Tibial nerve (tissue), 4 donors: ENCODE measurements at regions not wholly inside any gene's neighbourhood (a gene's known extent, or its start where the extent isn't known, plus 50 kb on each side); places are given as distances from the start of the nearest gene placed in this dataset.

Source experiments
- DNase-seq, 2 donors: peaks; one replicate each; pipeline ENCODE4 v3.0.0-alpha.2; 2019; ENCODE audit warnings: low spot score in 2 of 2
- H3K27ac ChIP-seq, 4 donors: fragments of 200-600 bp; sonication (generic) in 3 of 4; one replicate each; pipeline ENCODE4 v1.5.1; 2017 to 2019; ENCODE audit warnings: mild to moderate bottlenecking in 1 of 4
- H3K27me3 ChIP-seq, 2 donors: fragments of 200-600 bp; sonication (generic) in 1 of 2; one replicate each; pipeline versions ENCODE4 v1.5.1 to v1.6.0; 2017 to 2019
- H3K36me3 ChIP-seq, 3 donors: fragments of 200-600 bp; sonication (generic); one replicate each; pipeline ENCODE4 v1.5.1; 2018 to 2019
- H3K4me1 ChIP-seq, 4 donors: fragments of 200-600 bp; sonication (generic) in 3 of 4; one replicate each; pipeline ENCODE4 v1.5.1; 2017 to 2019
- H3K4me3 ChIP-seq, 4 donors: fragments of 200-600 bp; sonication (generic) in 3 of 4; one replicate each; pipeline ENCODE4 v1.5.1; 2017 to 2019; ENCODE audit warnings: mild to moderate bottlenecking in 1 of 4, moderate library complexity in 1 of 4
- H3K9me3 ChIP-seq, 4 donors: fragments of 200-600 bp; sonication (generic) in 3 of 4; one replicate each; pipeline ENCODE4 v1.5.1; 2017 to 2019
- EP300 ChIP-seq, 2 donors: sonication (generic); formaldehyde crosslinking; IDR thresholded peaks; one replicate each; pipeline ENCODE4 v1.6.1; 2017; ENCODE audit warnings: antibody characterized with exemption in 2 of 2, mild to moderate bottlenecking in 1 of 2
- POLR2A ChIP-seq, 2 donors: fragments of 450-650 bp; IDR thresholded peaks; one replicate each; pipeline ENCODE4 v1.6.1; 2017; ENCODE audit warnings: antibody characterized with exemption in 2 of 2, mild to moderate bottlenecking in 2 of 2, moderate library complexity in 2 of 2
- WGBS, 2 donors: methylation state at CpG; one replicate each; pipeline ENCODE4 v1.1.5; 2018; 5-methylcytosine and 5-hydroxymethylcytosine counted together
- TF ChIP-seq, protein P1 (sequence below), 5 experiments: fragments of 200-600 bp in 3 of 5; fragments of 450-650 bp in 2 of 5; sonication (generic) in 3 of 5; IDR thresholded peaks; one replicate each; pipeline ENCODE4 v1.5.1; 2016 to 2019; ENCODE audit warnings: antibody characterized with exemption in 5 of 5, mild to moderate bottlenecking in 3 of 5, moderate library complexity in 2 of 5

DNA sequence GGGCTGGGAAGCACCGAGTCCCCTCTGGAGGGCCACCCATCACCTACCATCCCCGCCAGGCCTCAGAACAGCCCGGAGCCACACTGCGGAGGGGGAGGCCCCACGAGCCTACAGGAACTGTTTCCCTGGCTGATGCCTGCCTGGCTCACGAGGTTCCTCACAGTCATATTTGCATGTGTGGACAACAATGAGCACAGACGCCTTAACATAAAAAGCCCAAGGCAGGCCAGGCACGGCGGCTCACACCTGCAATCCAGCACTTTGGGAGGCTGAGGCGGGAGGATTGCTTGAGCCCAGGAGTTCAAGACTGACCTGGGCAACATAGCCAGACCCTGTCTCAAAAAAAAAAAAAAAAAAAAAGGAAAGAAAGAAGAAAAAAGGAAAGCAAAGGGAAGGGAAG, 125.9 kb downstream of the FAM53A start:
- H3K27me3 ChIP-seq = peaks cover 0 to 79% of the 10 kb centered on the region in 2 donors
- WGBS, 2 donors = 57 to 82% methylated on average over 4 to 10 of the region's 10 CpGs
- TF ChIP-seq, protein P1, sequence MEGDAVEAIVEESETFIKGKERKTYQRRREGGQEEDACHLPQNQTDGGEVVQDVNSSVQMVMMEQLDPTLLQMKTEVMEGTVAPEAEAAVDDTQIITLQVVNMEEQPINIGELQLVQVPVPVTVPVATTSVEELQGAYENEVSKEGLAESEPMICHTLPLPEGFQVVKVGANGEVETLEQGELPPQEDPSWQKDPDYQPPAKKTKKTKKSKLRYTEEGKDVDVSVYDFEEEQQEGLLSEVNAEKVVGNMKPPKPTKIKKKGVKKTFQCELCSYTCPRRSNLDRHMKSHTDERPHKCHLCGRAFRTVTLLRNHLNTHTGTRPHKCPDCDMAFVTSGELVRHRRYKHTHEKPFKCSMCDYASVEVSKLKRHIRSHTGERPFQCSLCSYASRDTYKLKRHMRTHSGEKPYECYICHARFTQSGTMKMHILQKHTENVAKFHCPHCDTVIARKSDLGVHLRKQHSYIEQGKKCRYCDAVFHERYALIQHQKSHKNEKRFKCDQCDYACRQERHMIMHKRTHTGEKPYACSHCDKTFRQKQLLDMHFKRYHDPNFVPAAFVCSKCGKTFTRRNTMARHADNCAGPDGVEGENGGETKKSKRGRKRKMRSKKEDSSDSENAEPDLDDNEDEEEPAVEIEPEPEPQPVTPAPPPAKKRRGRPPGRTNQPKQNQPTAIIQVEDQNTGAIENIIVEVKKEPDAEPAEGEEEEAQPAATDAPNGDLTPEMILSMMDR (IDR thresholded peaks at IDR 0.05) = no peak
- TF ChIP-seq EP300 (IDR thresholded peaks at IDR 0.05) = no peak

DNA sequence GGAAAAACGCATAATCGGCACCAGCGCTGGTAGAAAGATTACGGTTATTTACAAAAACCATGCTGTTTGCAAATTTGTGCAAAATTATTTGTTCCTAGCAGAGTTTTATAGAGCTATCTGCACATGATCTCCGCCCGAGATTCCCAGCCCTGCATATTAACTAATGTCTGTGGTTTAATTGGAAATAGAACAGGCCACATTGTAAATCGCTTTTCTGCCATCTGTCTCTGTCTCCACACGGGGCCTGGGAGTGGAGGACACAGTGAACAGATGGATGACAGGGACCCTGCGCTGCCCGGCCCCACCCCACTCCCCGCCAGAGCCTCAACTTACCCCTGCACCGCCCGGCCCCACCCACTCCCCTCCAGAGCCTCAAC, 126.9 kb downstream of the FAM53A start:
- TF ChIP-seq EP300 (IDR thresholded peaks at IDR 0.05) = no peak
- TF ChIP-seq, protein P1 (IDR thresholded peaks at IDR 0.05) = no peak
- TF ChIP-seq POLR2A (IDR thresholded peaks at IDR 0.05) = no peak
- Histone ChIP-seq H3K36me3 (no peaks in the 10 kb centered on the region), H3K9me3 (no peaks in the 10 kb centered on the region), H3K4me1 (peaks cover 0 to 5% (median 0%) of the 10 kb centered on the region in 4 donors), H3K4me3 (no peak overlapping the region), H3K27me3 (peaks cover 0 to 80% of the 10 kb centered on the region in 2 donors), H3K27ac (no peak overlapping the region)
- DNase-seq = no peak
- WGBS, 2 donors = 65 to 69% methylated on average over 13 of the region's 13 CpGs

More for the DNA sequence above, 125.9 kb downstream of the FAM53A start:
- no peak for DNase-seq
- Histone ChIP-seq H3K4me3 (no peak overlapping the region), H3K4me1 (peaks cover 0 to 5% (median 0%) of the 10 kb centered on the region in 4 donors), H3K27ac (no peak overlapping the region), H3K9me3 (no peaks in the 10 kb centered on the region), H3K36me3 (no peaks in the 10 kb centered on the region)

DNA sequence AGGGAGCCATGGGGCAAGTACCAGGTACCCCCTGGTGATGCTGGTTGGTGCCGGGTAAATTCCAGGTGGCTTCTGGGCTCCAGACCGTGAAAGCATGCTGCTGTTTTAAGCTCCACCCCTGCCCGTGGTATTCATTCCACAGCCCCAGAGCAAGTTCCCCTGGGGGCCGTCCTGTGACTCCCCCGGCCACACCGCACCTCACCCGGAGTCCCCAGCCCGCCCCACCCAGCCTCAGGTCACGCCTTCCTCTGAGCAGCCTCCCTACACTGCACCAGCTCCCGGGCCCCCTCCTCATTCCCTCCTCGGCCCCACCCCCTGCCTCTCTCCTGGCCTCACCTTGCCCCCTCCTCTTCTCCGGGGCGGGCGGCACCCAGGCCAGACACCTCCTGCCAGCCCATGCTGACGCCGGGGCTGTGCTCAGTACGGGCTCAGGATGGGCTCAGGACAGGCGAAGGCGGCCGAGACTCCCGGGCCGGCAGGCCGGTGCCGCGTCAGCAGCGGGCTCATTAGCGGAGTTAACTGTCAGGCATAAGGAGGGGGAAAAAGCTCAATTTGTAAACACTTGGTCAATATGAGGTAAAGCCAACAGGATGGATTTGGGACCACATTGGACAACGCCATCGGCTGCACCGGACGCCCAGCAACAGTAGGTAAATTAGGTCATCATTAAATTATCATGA, 127.4 kb downstream of the FAM53A start:
- H3K27me3 ChIP-seq = peaks cover 0 to 76% of the 10 kb centered on the region in 2 donors
- H3K36me3 ChIP-seq = no peaks in the 10 kb centered on the region
- TF ChIP-seq POLR2A (IDR thresholded peaks at IDR 0.05) (no peak), EP300 (IDR thresholded peaks at IDR 0.05) (no peak)
- TF ChIP-seq, protein P1 (IDR thresholded peaks at IDR 0.05) = no peak
- WGBS, 2 donors = 19 to 23% methylated on average over 17 to 31 of the region's 31 CpGs
- no peak for DNase-seq
- peaks cover 0 to 5% (median 0%) of the 10 kb centered on the region in 4 donors for H3K4me1 ChIP-seq
- H3K9me3 ChIP-seq = no peaks in the 10 kb centered on the region
- H3K4me3 ChIP-seq = no peak overlapping the region
- H3K27ac ChIP-seq = no peak overlapping the region

DNA sequence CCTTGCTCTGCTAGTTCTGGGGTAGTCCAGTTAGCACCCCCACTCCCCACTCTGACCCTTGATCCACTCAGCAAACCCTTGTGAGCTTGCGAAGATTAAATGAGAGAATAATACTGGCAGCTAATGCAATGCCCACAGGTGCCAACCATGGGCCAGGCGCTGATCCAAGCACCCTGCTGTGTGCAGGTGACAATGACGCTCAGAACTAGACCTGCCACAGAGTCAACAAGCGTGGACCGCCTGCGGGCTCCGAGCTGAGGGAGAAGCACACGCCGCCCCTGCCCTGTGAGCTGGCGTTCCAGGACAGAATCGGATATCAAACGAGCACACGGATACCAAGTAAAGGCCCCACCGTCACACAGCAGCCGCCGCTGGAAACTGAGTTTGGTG, 129.2 kb downstream of the FAM53A start:
- Histone ChIP-seq H3K36me3 (no peaks in the 10 kb centered on the region), H3K4me1 (peaks cover 0 to 5% (median 0%) of the 10 kb centered on the region in 4 donors), H3K27me3 (peaks cover 0 to 72% of the 10 kb centered on the region in 2 donors), H3K27ac (no peak overlapping the region), H3K9me3 (no peaks in the 10 kb centered on the region), H3K4me3 (no peak overlapping the region)
- no peak for DNase-seq
- TF ChIP-seq POLR2A (IDR thresholded peaks at IDR 0.05) = no peak
- WGBS, 2 donors = 80 to 83% methylated on average over 14 to 16 of the region's 16 CpGs

DNA sequence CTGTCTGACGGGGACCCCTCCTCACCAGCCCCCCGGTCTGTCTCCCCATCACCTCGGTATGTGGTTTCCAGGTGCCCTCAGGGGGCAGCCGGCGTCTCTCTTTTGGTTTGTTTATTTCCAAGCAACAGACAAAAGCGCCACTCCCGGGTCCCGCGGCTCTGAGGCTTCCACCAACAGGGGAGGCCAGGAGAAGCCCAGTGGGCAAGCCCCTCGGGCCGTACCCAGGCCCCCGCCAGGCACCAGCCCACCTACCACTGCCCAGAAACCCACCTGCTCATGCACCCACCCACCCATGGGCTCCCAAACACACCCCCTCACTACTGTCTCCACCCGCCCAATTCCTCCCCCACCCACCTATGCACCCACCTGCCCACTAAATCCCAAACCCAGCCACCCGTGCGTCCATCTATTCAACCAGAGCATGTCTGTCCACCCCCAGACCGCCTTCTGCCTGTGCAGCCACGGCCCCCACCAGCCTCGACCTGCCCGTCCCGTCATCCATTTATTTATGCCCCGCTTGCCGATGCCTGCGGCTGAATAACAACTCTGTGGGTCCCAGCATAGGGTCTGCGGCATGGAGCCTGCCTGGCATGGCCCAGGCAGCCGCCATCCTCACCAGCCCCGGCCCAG, 129.8 kb downstream of the FAM53A start:
- Histone ChIP-seq H3K27ac (no peak overlapping the region), H3K36me3 (no peaks in the 10 kb centered on the region), H3K27me3 (peaks cover 0 to 67% of the 10 kb centered on the region in 2 donors), H3K4me1 (peaks cover 0 to 8% (median under 1%) of the 10 kb centered on the region in 4 donors), H3K9me3 (no peaks in the 10 kb centered on the region), H3K4me3 (no peak overlapping the region)
- WGBS, 2 donors = 76 to 83% methylated on average over 26 of the region's 26 CpGs
- no peak for TF ChIP-seq POLR2A (IDR thresholded peaks at IDR 0.05)
- TF ChIP-seq EP300 (IDR thresholded peaks at IDR 0.05) = no peak
- TF ChIP-seq, protein P1 (IDR thresholded peaks at IDR 0.05) = no peak
- DNase-seq = no peak
